HG03175 (cell line): ENCODE measurements at regions not wholly inside any gene's neighbourhood (a gene's known extent, or its start where the extent isn't known, plus 50 kb on each side); places are given as distances from the start of the nearest gene placed in this dataset.
"Not testable (repeated sequence)": the region's sequence is repeated elsewhere in the genome, so short reads cannot be mapped to it uniquely, and the experiment has no call there.

Experiments used
- ATAC-seq: cut with Tn5 transposase; IDR thresholded peaks from one replicate; pipeline ENCODE4 v1.9.1; 2021; ENCODE audit warnings: mild to moderate bottlenecking, moderate library complexity; ENCODE audit not compliant: unreplicated experiment

GRCh38 chr2:183892315-183892941 is 705.9 kb upstream of the ZNF804A start:
- ATAC-seq = no peak

GRCh38 chr2:183898641-183899040 is 699.7 kb upstream of the ZNF804A start:
- ATAC-seq = no peak

- ATAC-seq = no peak
Measured at GRCh38 chr2:183901931-183902330, 696.4 kb upstream of the ZNF804A start.

GRCh38 chr2:183903026-183903425 is 695.3 kb upstream of the ZNF804A start:
- no peak for ATAC-seq

- not testable (repeated sequence) for ATAC-seq
Measured at GRCh38 chr2:183916041-183916440, 682.3 kb upstream of the ZNF804A start.

GRCh38 chr2:183919167-183919566 is 679.2 kb upstream of the ZNF804A start:
- ATAC-seq = no peak

- ATAC-seq = no peak
Measured at GRCh38 chr2:183919926-183920325, 678.4 kb upstream of the ZNF804A start.

GRCh38 chr2:183925281-183925680 is 673.0 kb upstream of the ZNF804A start:
- ATAC-seq = no peak

GRCh38 chr2:183926433-183926832 is 671.9 kb upstream of the ZNF804A start:
- no peak for ATAC-seq

GRCh38 chr2:183927406-183928325 is 670.7 kb upstream of the ZNF804A start:
- no peak for ATAC-seq

- ATAC-seq = no peak
Measured at GRCh38 chr2:183935005-183935404, 663.3 kb upstream of the ZNF804A start.

- ATAC-seq = no peak
Measured at GRCh38 chr2:183937220-183937619, 661.1 kb upstream of the ZNF804A start.

- ATAC-seq = no peak
Measured at GRCh38 chr2:183946193-183946592, 652.1 kb upstream of the ZNF804A start.

- no peak for ATAC-seq
Measured at GRCh38 chr2:183948861-183949260, 649.5 kb upstream of the ZNF804A start.

GRCh38 chr2:183950673-183951072 is 647.7 kb upstream of the ZNF804A start:
- ATAC-seq = no peak

GRCh38 chr2:183951630-183952029 is 646.7 kb upstream of the ZNF804A start:
- ATAC-seq = no peak

- no peak for ATAC-seq
Measured at GRCh38 chr2:183952741-183953140, 645.6 kb upstream of the ZNF804A start.

GRCh38 chr2:183963609-183964008 is 634.7 kb upstream of the ZNF804A start:
- ATAC-seq = no peak

GRCh38 chr2:183964565-183964964 is 633.8 kb upstream of the ZNF804A start:
- ATAC-seq = no peak

- ATAC-seq = no peak
Measured at GRCh38 chr2:183967756-183968155, 630.6 kb upstream of the ZNF804A start.

GRCh38 chr2:183975676-183976075 is 622.7 kb upstream of the ZNF804A start:
- not testable (repeated sequence) for ATAC-seq

- ATAC-seq = no peak
Measured at GRCh38 chr2:183984871-183985270, 613.5 kb upstream of the ZNF804A start.
